22Rv1 (cell line): ENCODE measurements at regions not wholly inside any gene's neighbourhood (a gene's known extent, or its start where the extent isn't known, plus 50 kb on each side); places are given as distances from the start of the nearest gene placed in this dataset.
"Not testable (repeated sequence)": the region's sequence is repeated elsewhere in the genome, so short reads cannot be mapped to it uniquely, and the experiment has no call there.

ENCODE experiments used
- H3K27ac ChIP-seq: fragments of 450-650 bp; 2 replicates; pipeline ENCODE4 v1.5.1; 2017
- ZFX ChIP-seq: fragments of 450-650 bp; IDR thresholded peaks from 2 replicates; pipeline ENCODE4 v1.6.1; 2017; ENCODE audit warnings: antibody characterized with exemption, borderline replicate concordance
- TF ChIP-seq, protein P1 (sequence below): fragments of 450-650 bp; IDR thresholded peaks from 2 replicates; pipeline ENCODE4 v1.5.1; 2017; ENCODE audit warnings: mild to moderate bottlenecking

DNA sequence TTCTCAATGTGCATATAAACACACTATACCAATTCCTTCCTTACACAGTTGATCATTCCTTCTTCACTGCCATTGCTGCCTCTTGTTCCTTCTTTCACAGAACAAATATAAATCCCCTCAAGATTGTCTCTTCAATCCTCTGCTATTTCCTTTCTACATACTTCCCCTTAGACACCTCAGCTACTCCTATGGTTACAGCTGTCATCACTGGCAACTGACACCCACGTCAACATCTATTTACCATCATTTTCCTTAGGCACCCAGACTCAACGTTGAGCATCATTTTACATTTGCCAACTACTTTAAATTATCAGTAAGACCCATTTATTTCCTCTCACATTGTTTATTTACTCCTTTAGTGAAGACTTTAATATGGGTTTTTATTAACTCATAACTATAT lies 488.8 kb upstream of the FSHR start:
- no peak for TF ChIP-seq ZFX
- TF ChIP-seq, protein P1, sequence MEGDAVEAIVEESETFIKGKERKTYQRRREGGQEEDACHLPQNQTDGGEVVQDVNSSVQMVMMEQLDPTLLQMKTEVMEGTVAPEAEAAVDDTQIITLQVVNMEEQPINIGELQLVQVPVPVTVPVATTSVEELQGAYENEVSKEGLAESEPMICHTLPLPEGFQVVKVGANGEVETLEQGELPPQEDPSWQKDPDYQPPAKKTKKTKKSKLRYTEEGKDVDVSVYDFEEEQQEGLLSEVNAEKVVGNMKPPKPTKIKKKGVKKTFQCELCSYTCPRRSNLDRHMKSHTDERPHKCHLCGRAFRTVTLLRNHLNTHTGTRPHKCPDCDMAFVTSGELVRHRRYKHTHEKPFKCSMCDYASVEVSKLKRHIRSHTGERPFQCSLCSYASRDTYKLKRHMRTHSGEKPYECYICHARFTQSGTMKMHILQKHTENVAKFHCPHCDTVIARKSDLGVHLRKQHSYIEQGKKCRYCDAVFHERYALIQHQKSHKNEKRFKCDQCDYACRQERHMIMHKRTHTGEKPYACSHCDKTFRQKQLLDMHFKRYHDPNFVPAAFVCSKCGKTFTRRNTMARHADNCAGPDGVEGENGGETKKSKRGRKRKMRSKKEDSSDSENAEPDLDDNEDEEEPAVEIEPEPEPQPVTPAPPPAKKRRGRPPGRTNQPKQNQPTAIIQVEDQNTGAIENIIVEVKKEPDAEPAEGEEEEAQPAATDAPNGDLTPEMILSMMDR, result no peak
- no peak overlapping the region for H3K27ac ChIP-seq

DNA sequence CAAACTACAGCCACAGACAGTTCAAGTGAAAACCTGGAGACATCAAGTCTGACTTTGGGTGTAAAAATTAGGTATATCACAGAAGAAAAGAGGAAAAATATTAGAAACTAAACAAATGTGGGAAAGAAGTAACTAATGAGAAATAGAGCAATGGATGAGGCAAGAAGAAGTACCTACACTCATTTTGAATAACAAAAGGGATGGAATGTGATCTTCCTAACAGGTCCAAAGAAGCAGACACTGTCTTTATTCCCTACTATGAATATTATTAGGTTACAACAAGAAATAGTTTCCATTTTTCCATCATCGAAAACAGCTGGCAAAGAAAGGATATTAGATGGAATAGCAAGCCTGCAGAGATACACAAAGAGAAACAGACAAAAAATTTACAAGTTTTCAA lies 486.3 kb upstream of the FSHR start:
- TF ChIP-seq, protein P1, result no peak
- no peak for TF ChIP-seq ZFX
- no peak overlapping the region for H3K27ac ChIP-seq

GRCh38 chr2:49621016-49621415 lies 466.7 kb upstream of the FSHR start:
- no peak for TF ChIP-seq ZFX
- H3K27ac ChIP-seq, result no peak overlapping the region

- no peak for TF ChIP-seq ZFX
- TF ChIP-seq, protein P1, result 0 out of 2 replicates have a peak, but pooled peaks have one; percentile 9
- no peak overlapping the region for H3K27ac ChIP-seq
These were observed 465.5 kb upstream of the FSHR start for GRCh38 chr2:49619804-49620203.

- TF ChIP-seq, protein P1, result no peak
- H3K27ac ChIP-seq, result no peak overlapping the region
These were observed 464.2 kb upstream of the FSHR start for GRCh38 chr2:49618491-49618890.

- TF ChIP-seq ZFX, result no peak
- TF ChIP-seq, protein P1, result peak; percentile 55
- H3K27ac ChIP-seq, result no peak overlapping the region
These were observed 462.5 kb upstream of the FSHR start for GRCh38 chr2:49616800-49617199.

- not testable (repeated sequence) for H3K27ac ChIP-seq
These were observed 457.5 kb upstream of the FSHR start for GRCh38 chr2:49611796-49612195.

GRCh38 chr2:49600524-49600923 lies 446.2 kb upstream of the FSHR start:
- TF ChIP-seq ZFX, result no peak
- TF ChIP-seq, protein P1, result no peak
- H3K27ac ChIP-seq, result no peak overlapping the region
